H9 (cell line): ENCODE measurements at regions not wholly inside any gene's neighbourhood (a gene's known extent, or its start where the extent isn't known, plus 50 kb on each side); places are given as distances from the start of the nearest gene placed in this dataset.

Experiments used
- DNase-seq: peaks from one replicate; pipeline ENCODE4 v3.0.0-alpha.2; 2017
- H2AFZ ChIP-seq: one replicate; pipeline ENCODE4 v1.6.1; 2013; ENCODE audit warnings: mild to moderate bottlenecking, low read length, control low read depth, moderate library complexity
- H2AK5ac ChIP-seq: 2 replicates; pipeline ENCODE4 v1.6.1; 2013; ENCODE audit warnings: low read length, control low read depth, mixed read lengths; ENCODE audit not compliant: insufficient read length
- H2BK120ac ChIP-seq: one replicate; pipeline ENCODE4 v1.6.1; 2013; ENCODE audit warnings: low read depth, mild to moderate bottlenecking, low read length, control low read depth, inconsistent platforms; ENCODE audit not compliant: poor library complexity, severe bottlenecking
- H2BK12ac ChIP-seq: 2 replicates; pipeline ENCODE4 v1.6.1; 2013; ENCODE audit warnings: low read length, control low read depth, mixed read lengths, low read depth; ENCODE audit not compliant: insufficient read length
- H2BK15ac ChIP-seq: 2 replicates; pipeline ENCODE4 v1.6.1; 2013; ENCODE audit warnings: low read depth, low read length, control low read depth
- H2BK20ac ChIP-seq: one replicate; pipeline ENCODE4 v1.6.1; 2013; ENCODE audit warnings: low read depth, mild to moderate bottlenecking, low read length, control low read depth, inconsistent platforms; ENCODE audit not compliant: poor library complexity, severe bottlenecking
- H2BK5ac ChIP-seq: 2 replicates; pipeline ENCODE4 v1.6.1; 2013; ENCODE audit warnings: low read length, control low read depth, mixed read lengths; ENCODE audit not compliant: insufficient read length
- H3K14ac ChIP-seq: 2 replicates; pipeline ENCODE4 v1.6.1; 2013; ENCODE audit warnings: low read length, control low read depth; ENCODE audit not compliant: insufficient read depth
- H3K18ac ChIP-seq: 2 replicates; pipeline ENCODE4 v1.6.1; 2013; ENCODE audit warnings: low read depth, mild to moderate bottlenecking, mixed read lengths, low read length, control low read depth; ENCODE audit not compliant: insufficient read length
- H3K23ac ChIP-seq: 2 replicates; pipeline ENCODE4 v1.6.1; 2013; ENCODE audit warnings: low read length, control low read depth, mixed read lengths, low read depth; ENCODE audit not compliant: insufficient read length
- H3K23me2 ChIP-seq: 2 replicates; pipeline ENCODE4 v1.6.1; 2013; ENCODE audit warnings: low read depth, mild to moderate bottlenecking, mixed read lengths, low read length, control low read depth; ENCODE audit not compliant: insufficient read length, poor library complexity, severe bottlenecking
- H3K27ac ChIP-seq: 2 replicates; pipeline ENCODE4 v1.5.1; 2013; ENCODE audit warnings: low read length, control low read depth, mixed read lengths, low read depth; ENCODE audit not compliant: insufficient read length
- H3K27me3 ChIP-seq: 2 replicates; pipeline ENCODE4 v1.6.1; 2013; ENCODE audit warnings: low read length, control low read depth, inconsistent platforms; ENCODE audit not compliant: insufficient read depth
- H3K4ac ChIP-seq: 2 replicates; pipeline ENCODE4 v1.6.1; 2013; ENCODE audit warnings: low read depth, mild to moderate bottlenecking, control low read depth, inconsistent platforms, low read length, moderate library complexity
- H3K4me1 ChIP-seq: 2 replicates; pipeline ENCODE4 v1.6.1; 2013; ENCODE audit warnings: low read length, control low read depth, inconsistent platforms; ENCODE audit not compliant: insufficient read depth
- H3K4me2 ChIP-seq: 2 replicates; pipeline ENCODE4 v1.6.1; 2013; ENCODE audit warnings: low read length, control low read depth, mixed read lengths; ENCODE audit not compliant: insufficient read length, insufficient read depth
- H3K56ac ChIP-seq: 2 replicates; pipeline ENCODE4 v1.6.1; 2013; ENCODE audit warnings: low read depth, mild to moderate bottlenecking, mixed read lengths, low read length, control low read depth; ENCODE audit not compliant: insufficient read length
- H3K79me1 ChIP-seq: 2 replicates; pipeline ENCODE4 v1.6.1; 2013; ENCODE audit warnings: low read depth, mild to moderate bottlenecking, moderate library complexity, low read length, control low read depth, inconsistent platforms; ENCODE audit not compliant: insufficient read depth, poor library complexity, severe bottlenecking
- H3K79me2 ChIP-seq: 2 replicates; pipeline ENCODE4 v1.6.1; 2013; ENCODE audit warnings: low read length, control low read depth, inconsistent platforms; ENCODE audit not compliant: insufficient read depth
- H3K9ac ChIP-seq: 2 replicates; pipeline ENCODE4 v1.6.1; 2013; ENCODE audit warnings: low read length, control low read depth, mixed read lengths; ENCODE audit not compliant: insufficient read length; ENCODE audit errors: extremely low read depth
- H3K9me3 ChIP-seq: one replicate; pipeline ENCODE4 v1.6.1; 2013; ENCODE audit warnings: low read depth, low read length, inconsistent platforms; ENCODE audit not compliant: control insufficient read depth
- H3T11ph ChIP-seq: one replicate; pipeline ENCODE4 v1.6.1; 2013; ENCODE audit warnings: mild to moderate bottlenecking, low read length, control low read depth, inconsistent platforms
- H4K20me1 ChIP-seq: one replicate; pipeline ENCODE4 v1.6.1; 2013; ENCODE audit not compliant: control insufficient read depth, insufficient read length, insufficient read depth
- H4K5ac ChIP-seq: 2 replicates; pipeline ENCODE4 v1.6.1; 2013; ENCODE audit warnings: low read depth, mild to moderate bottlenecking, mixed read lengths, low read length, control low read depth; ENCODE audit not compliant: insufficient read length
- H4K8ac ChIP-seq: replicated peaks from 2 replicates; pipeline ENCODE4 v1.6.1; 2013; ENCODE audit warnings: low read length, control low read depth, mixed read lengths, low read depth; ENCODE audit not compliant: insufficient read length
- H4K91ac ChIP-seq: 2 replicates; pipeline ENCODE4 v1.6.1; 2013; ENCODE audit warnings: low read depth, mild to moderate bottlenecking, moderate library complexity, mixed read lengths, low read length, control low read depth; ENCODE audit not compliant: insufficient read length
- H3K27ac Mint-ChIP-seq, 3 experiments: 2 replicates in 2 of 3; 3 replicates in 1 of 3; pipeline ENCODE4 v1.8.0; 2020 to 2021; ENCODE audit warnings: mixed read lengths in 3 of 3, mild to moderate bottlenecking in 1 of 3, moderate library complexity in 1 of 3
- H3K27me3 Mint-ChIP-seq: 2 replicates; pipeline ENCODE4 v1.8.0; 2021; ENCODE audit warnings: low read depth, mild to moderate bottlenecking, moderate library complexity, mixed read lengths
- H3K36me3 Mint-ChIP-seq, 3 experiments: 2 replicates in 2 of 3; 3 replicates in 1 of 3; pipeline ENCODE4 v1.8.0; 2020 to 2021; ENCODE audit warnings: low read depth in 3 of 3, mixed read lengths in 3 of 3; ENCODE audit not compliant: insufficient read depth in 1 of 3
- H3K4me1 Mint-ChIP-seq, 2 experiments: 2 replicates each; pipeline ENCODE4 v1.8.0; 2020; ENCODE audit warnings: mixed read lengths in 2 of 2
- H3K4me3 Mint-ChIP-seq, 2 experiments: 2 replicates in 1 of 2; 3 replicates in 1 of 2; pipeline ENCODE4 v1.8.0; 2020 to 2021; ENCODE audit warnings: mild to moderate bottlenecking in 2 of 2, mixed read lengths in 2 of 2, moderate library complexity in 1 of 2
- H3K9me3 Mint-ChIP-seq, 2 experiments: 2 replicates in 1 of 2; 3 replicates in 1 of 2; pipeline ENCODE4 v1.8.0; 2020; ENCODE audit warnings: mild to moderate bottlenecking in 2 of 2, mixed read lengths in 2 of 2, moderate library complexity in 1 of 2
- CTCF ChIP-seq: fragments of 200-600 bp; sonication (generic); conservative IDR thresholded peaks from 3 replicates; pipeline ENCODE4 v1.8.0; 2021; ENCODE audit warnings: antibody characterized with exemption, mild to moderate bottlenecking
- WGBS: extraction: QIAGEN DNeasy Blood & Tissue Kit; methylation state at CpG from one replicate; pipeline ENCODE4 v1.1.7; 2013; ENCODE audit warnings: missing lambda C conversion rate, low lambda C conversion rate, mixed read lengths; ENCODE audit not compliant: insufficient read length; ENCODE audit errors: extremely low coverage; 5-methylcytosine and 5-hydroxymethylcytosine counted together

GRCh38 chr2:239540174-239540573 is 139.4 kb upstream of the HDAC4 start:
- H2BK15ac ChIP-seq = no peak overlapping the region
- Mint-ChIP-seq H3K4me3 (no peak overlapping the region), H3K27ac (no peak overlapping the region), H3K27me3 (peaks cover 12% of the 10 kb centered on the region), H3K36me3 (no peaks in the 10 kb centered on the region), H3K9me3 (peaks cover 0 to 3% of the 10 kb centered on the region in 2 experiments; a peak in 2 of 5 replicates), H3K4me1 (no peaks in the 10 kb centered on the region)
- no peaks in the 10 kb centered on the region for H4K20me1 ChIP-seq
- no peak overlapping the region for H2BK5ac ChIP-seq
- H4K8ac ChIP-seq = no peak overlapping the region
- H3K27ac ChIP-seq = no peak overlapping the region
- TF ChIP-seq CTCF = no peak
- H3K79me1 ChIP-seq = no peaks in the 10 kb centered on the region
- H2BK20ac ChIP-seq = no peak overlapping the region
- WGBS = no CpG with 5 or more reads among the region's 7 CpGs
- no peak overlapping the region for H3K4ac ChIP-seq
- no peak overlapping the region for H3K18ac ChIP-seq
- no peak overlapping the region for H3T11ph ChIP-seq
- no peak overlapping the region for H2AFZ ChIP-seq
- H3K79me2 ChIP-seq = no peaks in the 10 kb centered on the region
- no peaks in the 10 kb centered on the region for H3K27me3 ChIP-seq
- H3K9me3 ChIP-seq = no peaks in the 10 kb centered on the region
- no peak overlapping the region for H3K56ac ChIP-seq
- no peak overlapping the region for H2BK120ac ChIP-seq
- no peaks in the 10 kb centered on the region for H3K23me2 ChIP-seq
- H2AK5ac ChIP-seq = no peak overlapping the region
- H2BK12ac ChIP-seq = no peak overlapping the region
- no peak overlapping the region for H4K5ac ChIP-seq
- no peak overlapping the region for H3K14ac ChIP-seq
- H4K91ac ChIP-seq = no peak overlapping the region
- H3K9ac ChIP-seq = no peak overlapping the region
- DNase-seq = no peak
- no peaks in the 10 kb centered on the region for H3K4me1 ChIP-seq
- H3K4me2 ChIP-seq = no peak overlapping the region
- no peak overlapping the region for H3K23ac ChIP-seq
